HCT116 (cell line): ENCODE measurements at regions not wholly inside any gene's neighbourhood (a gene's known extent, or its start where the extent isn't known, plus 50 kb on each side); places are given as distances from the start of the nearest gene placed in this dataset.

ENCODE experiments used
- ATAC-seq: fragments of 200-7000 bp; cut with Tn5 transposase; 2 replicates; pipeline ENCODE4 v1.9.1; 2020; ENCODE audit warnings: mild to moderate bottlenecking, moderate library complexity
- BruUV-seq: library from RNA; stranded (reverse); fragments of 400-500 nt; replicated peaks from 2 replicates; lab custom pipeline; 2021; lab: Mats Ljungman, UMichigan
- CTCF ChIA-PET: fragments of 300-600 bp; sonication (Branson Sonifier 250); formaldehyde crosslinking; loops from one replicate; lab custom pipeline; 2021; ENCODE audit warnings: antibody characterized with exemption; lab: Charles Lee
- POLR2A ChIA-PET: fragments of 300-600, 350-600 bp; sonication (Branson Sonifier 250); formaldehyde crosslinking; loops from one replicate; lab custom pipeline; 2021; ENCODE audit warnings: antibody characterized with exemption; lab: Charles Lee
- RAD21 ChIA-PET, 2 experiments: fragments of 300-600 bp; sonication (Branson Sonifier 250); formaldehyde crosslinking; loops; one replicate each; lab custom pipeline; 2023; ENCODE audit warnings: low total read pairs in 2 of 2; ENCODE audit not compliant: uncharacterized antibody in 2 of 2, unreplicated experiment in 2 of 2, low non-redundant PET in 1 of 2; lab: Charles Lee
- DNase-seq: peaks from one replicate; pipeline ENCODE4 v3.0.0-alpha.2; 2010; ENCODE audit warnings: low read depth, low spot score
- H2AFZ ChIP-seq: fragments of 200-600 bp; shearing (Covaris generic), sonication (generic); 2 replicates; pipeline ENCODE4 v1.6.1; 2017; ENCODE audit warnings: low read depth, mixed run types, mixed read lengths, antibody characterized with exemption, low read length; ENCODE audit not compliant: poor library complexity, severe bottlenecking
- H3K27ac ChIP-seq: 2 replicates; pipeline ENCODE4 v1.5.1; 2012; ENCODE audit warnings: low read depth, low read length
- H3K27me3 ChIP-seq: fragments of 200-600 bp; sonication (generic); 2 replicates; pipeline ENCODE4 v1.6.1; 2016; ENCODE audit warnings: mixed run types, low read length, mixed read lengths; ENCODE audit not compliant: insufficient read depth
- H3K36me3 ChIP-seq, 2 experiments: fragments of 200-500 bp in 1 of 2; fragments of 200-600 bp in 1 of 2; sonication (Bioruptor generic) in 1 of 2; sonication (generic) in 1 of 2; 2 replicates each; pipeline versions ENCODE4 v1.5.1 to v1.6.1; 2014 to 2016; ENCODE audit warnings: low read length in 2 of 2, inconsistent platforms in 1 of 2, mixed read lengths in 1 of 2, mixed run types in 1 of 2; ENCODE audit not compliant: insufficient read depth in 2 of 2, control insufficient read depth in 1 of 2
- H3K4me1 ChIP-seq, 2 experiments: fragments of 200-600 bp in 1 of 2; sonication (generic) in 1 of 2; 2 replicates each; pipeline versions ENCODE4 v1.5.1 to v1.6.1; 2012 to 2017; ENCODE audit warnings: low read length in 2 of 2, inconsistent platforms in 1 of 2, mild to moderate bottlenecking in 1 of 2, mixed read lengths in 1 of 2, mixed run types in 1 of 2, moderate library complexity in 1 of 2; ENCODE audit not compliant: insufficient read depth in 2 of 2, control insufficient read depth in 1 of 2
- H3K4me2 ChIP-seq: fragments of 200-600 bp; sonication (generic); 2 replicates; pipeline ENCODE4 v1.6.1; 2017; ENCODE audit warnings: mixed run types, low read length, mixed read lengths
- H3K4me3 ChIP-seq, 2 experiments: fragments of 200-600 bp in 1 of 2; sonication (generic) in 1 of 2; replicated peaks in 1 of 2; 2 replicates each; pipeline ENCODE4 v1.5.1; 2011 to 2016; ENCODE audit warnings: low read length in 2 of 2, control low read depth in 1 of 2, low read depth in 1 of 2, mild to moderate bottlenecking in 1 of 2, mixed read lengths in 1 of 2, mixed run types in 1 of 2
- H3K79me2 ChIP-seq: fragments of 200-600 bp; sonication (generic); 2 replicates; pipeline ENCODE4 v1.6.1; 2017; ENCODE audit warnings: mild to moderate bottlenecking, mixed run types, low read length, moderate library complexity, mixed read lengths; ENCODE audit not compliant: insufficient read depth
- H3K9ac ChIP-seq: fragments of 200-600 bp; sonication (generic); 2 replicates; pipeline ENCODE4 v1.6.1; 2016; ENCODE audit warnings: low read length, mixed read lengths
- H3K9me2 ChIP-seq: fragments of 200-600 bp; sonication (generic), shearing (Covaris generic); 2 replicates; pipeline ENCODE4 v1.6.1; 2017; ENCODE audit warnings: mixed run types, mild to moderate bottlenecking, moderate library complexity; ENCODE audit not compliant: insufficient read depth
- H3K9me3 ChIP-seq, 2 experiments: fragments of 200-500 bp in 1 of 2; fragments of 200-600 bp in 1 of 2; sonication (Bioruptor generic) in 1 of 2; sonication (generic) in 1 of 2; 2 replicates each; pipeline ENCODE4 v1.6.1; 2014 to 2017; ENCODE audit warnings: low read length in 2 of 2, mixed read lengths in 2 of 2, inconsistent platforms in 1 of 2, low read depth in 1 of 2, mild to moderate bottlenecking in 1 of 2, mixed run types in 1 of 2, moderate library complexity in 1 of 2; ENCODE audit not compliant: control insufficient read depth in 1 of 2, insufficient read depth in 1 of 2
- H4K20me1 ChIP-seq: fragments of 200-600 bp; sonication (generic), shearing (Covaris generic); 2 replicates; pipeline ENCODE4 v1.6.1; 2017; ENCODE audit warnings: mixed run types, mild to moderate bottlenecking, moderate library complexity; ENCODE audit not compliant: insufficient read depth
- ATF3 ChIP-seq: IDR thresholded peaks from 2 replicates; pipeline ENCODE4 v1.6.1; 2012
- CEBPB ChIP-seq: IDR thresholded peaks from 2 replicates; pipeline ENCODE4 v1.6.1; 2012; ENCODE audit warnings: low read depth
- EGR1 ChIP-seq: IDR thresholded peaks from 2 replicates; pipeline ENCODE4 v1.6.1; 2012; ENCODE audit warnings: low read depth
- POLR2A ChIP-seq: IDR thresholded peaks from 2 replicates; pipeline ENCODE4 v1.7.0; 2011; ENCODE audit warnings: borderline replicate concordance; ENCODE audit not compliant: insufficient read depth, insufficient read length; ENCODE audit errors: extremely low read depth
- RAD21 ChIP-seq: IDR thresholded peaks from 2 replicates; pipeline ENCODE4 v1.6.1; 2012; ENCODE audit warnings: low read depth, mild to moderate bottlenecking
- SRF ChIP-seq: IDR thresholded peaks from 2 replicates; pipeline ENCODE4 v1.6.1; 2012; ENCODE audit warnings: low read depth
- YY1 ChIP-seq: IDR thresholded peaks from 2 replicates; pipeline ENCODE4 v1.6.1; 2011; ENCODE audit warnings: low read length, low read depth, moderate library complexity, mild to moderate bottlenecking; ENCODE audit not compliant: insufficient replicate concordance; ENCODE audit errors: extremely low read depth
- intact Hi-C: fragments of 100-400 bp; cut with micrococcal nuclease; formaldehyde crosslinking; loops from 2 replicates; pipeline ENCODE4 v1.10.0; 2022
- TF ChIP-seq, protein P1 (sequence below): IDR thresholded peaks from 2 replicates; pipeline ENCODE4 v1.6.1; 2012
- TF ChIP-seq, protein P2 (sequence below): IDR thresholded peaks from 2 replicates; pipeline ENCODE4 v1.6.1; 2012; ENCODE audit warnings: low read depth

- no peak overlapping the region for H3K4me3 ChIP-seq
- no peaks in the 10 kb centered on the region for H3K27me3 ChIP-seq
- no peak for ATAC-seq
- H3K4me2 ChIP-seq = no peak overlapping the region
- H3K9me3 ChIP-seq = no peaks in the 10 kb centered on the region
- BruUV-seq = no TSS peak
- no peaks in the 10 kb centered on the region for H3K36me3 ChIP-seq
- ChIA-PET RAD21 (no interaction called here), POLR2A (no interaction called here), CTCF (no interaction called here)
- no peaks in the 10 kb centered on the region for H3K4me1 ChIP-seq
- H2AFZ ChIP-seq = no peak overlapping the region
- H3K27ac ChIP-seq = no peak overlapping the region
- intact Hi-C loops = no loop called here
- H4K20me1 ChIP-seq = no peaks in the 10 kb centered on the region
- H3K79me2 ChIP-seq = no peaks in the 10 kb centered on the region
- TF ChIP-seq, protein P1, sequence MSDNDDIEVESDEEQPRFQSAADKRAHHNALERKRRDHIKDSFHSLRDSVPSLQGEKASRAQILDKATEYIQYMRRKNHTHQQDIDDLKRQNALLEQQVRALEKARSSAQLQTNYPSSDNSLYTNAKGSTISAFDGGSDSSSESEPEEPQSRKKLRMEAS = no peak
- TF ChIP-seq, protein P2, sequence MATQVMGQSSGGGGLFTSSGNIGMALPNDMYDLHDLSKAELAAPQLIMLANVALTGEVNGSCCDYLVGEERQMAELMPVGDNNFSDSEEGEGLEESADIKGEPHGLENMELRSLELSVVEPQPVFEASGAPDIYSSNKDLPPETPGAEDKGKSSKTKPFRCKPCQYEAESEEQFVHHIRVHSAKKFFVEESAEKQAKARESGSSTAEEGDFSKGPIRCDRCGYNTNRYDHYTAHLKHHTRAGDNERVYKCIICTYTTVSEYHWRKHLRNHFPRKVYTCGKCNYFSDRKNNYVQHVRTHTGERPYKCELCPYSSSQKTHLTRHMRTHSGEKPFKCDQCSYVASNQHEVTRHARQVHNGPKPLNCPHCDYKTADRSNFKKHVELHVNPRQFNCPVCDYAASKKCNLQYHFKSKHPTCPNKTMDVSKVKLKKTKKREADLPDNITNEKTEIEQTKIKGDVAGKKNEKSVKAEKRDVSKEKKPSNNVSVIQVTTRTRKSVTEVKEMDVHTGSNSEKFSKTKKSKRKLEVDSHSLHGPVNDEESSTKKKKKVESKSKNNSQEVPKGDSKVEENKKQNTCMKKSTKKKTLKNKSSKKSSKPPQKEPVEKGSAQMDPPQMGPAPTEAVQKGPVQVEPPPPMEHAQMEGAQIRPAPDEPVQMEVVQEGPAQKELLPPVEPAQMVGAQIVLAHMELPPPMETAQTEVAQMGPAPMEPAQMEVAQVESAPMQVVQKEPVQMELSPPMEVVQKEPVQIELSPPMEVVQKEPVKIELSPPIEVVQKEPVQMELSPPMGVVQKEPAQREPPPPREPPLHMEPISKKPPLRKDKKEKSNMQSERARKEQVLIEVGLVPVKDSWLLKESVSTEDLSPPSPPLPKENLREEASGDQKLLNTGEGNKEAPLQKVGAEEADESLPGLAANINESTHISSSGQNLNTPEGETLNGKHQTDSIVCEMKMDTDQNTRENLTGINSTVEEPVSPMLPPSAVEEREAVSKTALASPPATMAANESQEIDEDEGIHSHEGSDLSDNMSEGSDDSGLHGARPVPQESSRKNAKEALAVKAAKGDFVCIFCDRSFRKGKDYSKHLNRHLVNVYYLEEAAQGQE = no peak
- TF ChIP-seq ATF3 (no peak), SRF (no peak), CEBPB (no peak), YY1 (no peak), POLR2A (no peak), RAD21 (no peak), EGR1 (no peak)
- no peaks in the 10 kb centered on the region for H3K9me2 ChIP-seq
- H3K9ac ChIP-seq = no peak overlapping the region
- DNase-seq = no peak
Observed at GRCh38 chr3:46143951-46144473, 64.1 kb downstream of the CCR1 start.
